ENCODE measurements at regions not wholly inside any gene's neighbourhood (a gene's known extent, or its start where the extent isn't known, plus 50 kb on each side); places are given as distances from the start of the nearest gene placed in this dataset.

GRCh38 chr7:46710927-46711326, 789.9 kb upstream of the IGFBP3 start:
- no peak overlapping the region for H3K4me3 ChIP-seq
- Mint-ChIP-seq H3K27me3 (ENCODE audit: insufficient read depth, low read depth, poor library complexity) (no peaks in the 10 kb centered on the region), H3K9me3 (peaks cover 5% of the 10 kb centered on the region; the same call in 2 of the 3 replicates), H3K36me3 (ENCODE audit: low read depth) (peaks cover 5% of the 10 kb centered on the region; the same call in 2 of the 3 replicates), H3K27ac (no peak overlapping the region), H3K4me3 (no peak overlapping the region), H3K4me1 (peaks cover 7% of the 10 kb centered on the region; the same call in 2 of the 3 replicates)
- DNase-seq (ENCODE audit: low spot score): no peak
- no peaks in the 10 kb centered on the region for H3F3A ChIP-seq (replicated peaks; ENCODE audit: low read depth)
- no peaks in the 10 kb centered on the region for H3K79me2 ChIP-seq (replicated peaks; ENCODE audit: insufficient read depth)
- H3K9me2 ChIP-seq (ENCODE audit: insufficient read depth): no peaks in the 10 kb centered on the region; the same call in 1 of the 2 replicates
- no peaks in the 10 kb centered on the region for H3K36me3 ChIP-seq (ENCODE audit: insufficient read depth)
- H3K27ac ChIP-seq (ENCODE audit: low read depth): no peak overlapping the region
- H2AFZ ChIP-seq: no peak overlapping the region
- TF ChIP-seq EZH2phosphoT487 (IDR thresholded peaks at IDR 0.05; ENCODE audit: unreplicated experiment) (no peak), CREB1 (CRISPR knock-in tag; IDR thresholded peaks at IDR 0.05; ENCODE audit: low read depth) (no peak), REST (IDR thresholded peaks at IDR 0.05; ENCODE audit: unreplicated experiment) (no peak), EZH2 (IDR thresholded peaks at IDR 0.05; ENCODE audit: low read depth, unreplicated experiment) (no peak), STAT1 (IDR thresholded peaks at IDR 0.05; ENCODE audit: unreplicated experiment) (no peak), ETS1 (IDR thresholded peaks at IDR 0.05) (no peak), NANOG (IDR thresholded peaks at IDR 0.05; ENCODE audit: borderline replicate concordance) (no peak), POLR2AphosphoS5 (IDR thresholded peaks at IDR 0.05; ENCODE audit: low read depth) (no peak), ZNF331 (CRISPR knock-in tag; IDR thresholded peaks at IDR 0.05; ENCODE audit: low read depth) (no peak), ZNF462 (CRISPR knock-in tag; IDR thresholded peaks at IDR 0.05) (no peak)
- H3K4me2 ChIP-seq: no peak overlapping the region
- no peaks in the 10 kb centered on the region for H4K20me1 ChIP-seq (replicated peaks; ENCODE audit: insufficient read depth)
- H3K27me3 ChIP-seq (ENCODE audit: insufficient read depth): no peaks in the 10 kb centered on the region
- H3K4me1 ChIP-seq (ENCODE audit: insufficient read depth): no peaks in the 10 kb centered on the region
- ATAC-seq: no peak
